ENCODE measurements at regions not wholly inside any gene's neighbourhood (a gene's known extent, or its start where the extent isn't known, plus 50 kb on each side); places are given as distances from the start of the nearest gene placed in this dataset.
"Not testable (repeated sequence)": the region's sequence is repeated elsewhere in the genome, so short reads cannot be mapped to it uniquely, and the experiment has no call there.

DNA sequence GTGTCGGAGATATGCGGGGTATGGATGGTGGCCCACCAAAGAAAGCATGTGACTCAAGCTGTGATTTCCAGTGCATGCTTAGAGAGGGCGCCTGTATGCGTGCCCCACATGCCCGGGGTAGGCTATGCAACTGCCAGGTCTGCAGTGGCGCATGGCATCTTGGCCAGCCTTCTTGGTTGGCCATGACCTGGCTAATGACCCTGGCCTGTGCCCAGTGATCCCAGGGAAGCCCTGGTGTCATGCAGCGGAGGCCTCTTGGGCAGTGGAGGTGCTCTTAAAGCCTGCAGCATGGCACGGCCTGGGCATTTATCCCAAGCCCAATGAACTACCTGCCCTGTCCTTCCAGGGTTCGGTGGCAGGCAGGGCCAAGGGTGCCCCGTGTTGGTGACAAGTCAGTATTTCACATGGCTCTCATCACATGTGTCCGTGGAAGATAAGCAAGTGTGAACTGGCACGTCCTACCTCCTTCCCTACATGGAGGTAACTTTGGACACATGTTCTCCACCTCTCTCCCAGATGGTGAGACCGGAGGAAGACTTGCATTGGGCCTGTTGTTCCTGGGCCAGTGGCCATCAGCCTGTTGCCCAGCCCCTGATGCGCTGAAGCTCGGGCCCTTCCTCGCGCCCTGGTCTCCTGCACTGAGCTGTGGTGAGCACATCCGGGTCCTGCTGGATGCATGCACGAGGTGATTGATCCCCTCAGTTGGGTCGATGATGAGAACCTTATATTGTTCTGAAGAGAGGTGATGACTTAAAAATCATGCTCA lies 192.0 kb downstream of the UBE3A start:
- no peaks in the 10 kb centered on the region for H3K27me3 ChIP-seq (ENCODE audit: low read length)
- no peaks in the 10 kb centered on the region for H3K36me3 ChIP-seq (ENCODE audit: low read depth, low read length)
- TF ChIP-seq, protein P1, sequence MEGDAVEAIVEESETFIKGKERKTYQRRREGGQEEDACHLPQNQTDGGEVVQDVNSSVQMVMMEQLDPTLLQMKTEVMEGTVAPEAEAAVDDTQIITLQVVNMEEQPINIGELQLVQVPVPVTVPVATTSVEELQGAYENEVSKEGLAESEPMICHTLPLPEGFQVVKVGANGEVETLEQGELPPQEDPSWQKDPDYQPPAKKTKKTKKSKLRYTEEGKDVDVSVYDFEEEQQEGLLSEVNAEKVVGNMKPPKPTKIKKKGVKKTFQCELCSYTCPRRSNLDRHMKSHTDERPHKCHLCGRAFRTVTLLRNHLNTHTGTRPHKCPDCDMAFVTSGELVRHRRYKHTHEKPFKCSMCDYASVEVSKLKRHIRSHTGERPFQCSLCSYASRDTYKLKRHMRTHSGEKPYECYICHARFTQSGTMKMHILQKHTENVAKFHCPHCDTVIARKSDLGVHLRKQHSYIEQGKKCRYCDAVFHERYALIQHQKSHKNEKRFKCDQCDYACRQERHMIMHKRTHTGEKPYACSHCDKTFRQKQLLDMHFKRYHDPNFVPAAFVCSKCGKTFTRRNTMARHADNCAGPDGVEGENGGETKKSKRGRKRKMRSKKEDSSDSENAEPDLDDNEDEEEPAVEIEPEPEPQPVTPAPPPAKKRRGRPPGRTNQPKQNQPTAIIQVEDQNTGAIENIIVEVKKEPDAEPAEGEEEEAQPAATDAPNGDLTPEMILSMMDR (conservative IDR thresholded peaks at IDR 0.05; ENCODE audit: low read depth, low read length): no peak
- no peak for TF ChIP-seq EZH2 (IDR thresholded peaks at IDR 0.05; ENCODE audit: low read length, unreplicated experiment)
- no peak for TF ChIP-seq EZH2phosphoT487 (IDR thresholded peaks at IDR 0.05; ENCODE audit: borderline replicate concordance, low read length)
- no peak overlapping the region for H3K9ac ChIP-seq (ENCODE audit: low read length)
- CTCF ChIA-PET: no interaction called here
- H3K9me2 ChIP-seq (replicated peaks; ENCODE audit: low read length): no peaks in the 10 kb centered on the region
- H4K20me1 ChIP-seq (ENCODE audit: low read length): no peaks in the 10 kb centered on the region
- no peak overlapping the region for H3K27ac ChIP-seq (ENCODE audit: low read length)
- no peak overlapping the region for H3K4me2 ChIP-seq (ENCODE audit: low read length)
- no peak overlapping the region for H3K4me3 ChIP-seq (ENCODE audit: low read length)
- H3F3A ChIP-seq (ENCODE audit: low read length, unreplicated experiment): no peaks in the 10 kb centered on the region
- no peak overlapping the region for H2AFZ ChIP-seq (ENCODE audit: low read length)
- DNase-seq (no peak), ATAC-seq (no peak)
- peaks cover 5% of the 10 kb centered on the region; the same call in 1 of the 2 replicates for H3K9me3 ChIP-seq (ENCODE audit: low read length)
- intact Hi-C loops (cut with micrococcal nuclease): no loop called here
- no TSS peak for BruUV-seq (replicated peaks)
- no peaks in the 10 kb centered on the region for H3K79me2 ChIP-seq (ENCODE audit: low read length)
- H3K4me1 ChIP-seq (ENCODE audit: insufficient read depth, low read length): no peaks in the 10 kb centered on the region
- POLR2A ChIA-PET (ENCODE audit: unreplicated experiment): no interaction called here

DNA sequence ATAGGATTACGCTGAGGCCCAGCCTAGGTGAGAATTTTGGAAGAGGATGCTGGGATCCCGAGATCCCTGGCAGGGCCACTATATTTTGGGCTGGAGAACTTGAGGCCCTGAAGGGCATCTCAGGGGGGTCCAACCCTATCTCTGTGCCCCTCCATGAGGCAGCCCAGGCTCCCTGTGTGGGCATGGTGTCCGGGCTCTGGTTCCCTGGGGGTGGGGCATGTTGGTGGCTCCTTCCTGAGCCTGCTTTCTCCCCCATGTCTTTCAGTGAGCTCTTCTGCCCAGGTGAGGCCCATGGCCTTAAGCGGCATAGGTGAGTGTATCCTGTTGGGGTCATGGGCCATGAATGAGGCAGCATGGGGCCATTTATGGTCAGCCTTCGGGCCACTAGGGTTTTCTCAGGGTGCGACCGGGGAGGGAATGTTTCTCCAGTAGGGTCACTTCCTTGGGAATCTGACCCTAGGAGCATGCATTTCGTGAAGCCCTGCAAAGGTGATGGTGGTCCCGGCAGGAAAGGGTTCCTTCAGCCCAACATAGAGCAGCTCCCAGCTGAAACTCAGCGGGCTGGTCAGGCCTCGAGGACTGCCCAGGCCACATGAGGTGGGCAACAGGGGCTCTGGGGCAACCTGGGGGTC lies 191.3 kb downstream of the UBE3A start:
- Histone ChIP-seq H3K79me2 (ENCODE audit: low read length) (no peaks in the 10 kb centered on the region), H3F3A (ENCODE audit: low read length, unreplicated experiment) (no peaks in the 10 kb centered on the region), H3K27ac (ENCODE audit: low read length) (no peak overlapping the region), H3K4me2 (ENCODE audit: low read length) (no peak overlapping the region), H3K9me3 (ENCODE audit: low read length) (peaks cover 5% of the 10 kb centered on the region; the same call in 1 of the 2 replicates), H3K36me3 (ENCODE audit: low read depth, low read length) (no peaks in the 10 kb centered on the region), H3K9me2 (replicated peaks; ENCODE audit: low read length) (no peaks in the 10 kb centered on the region), H3K4me3 (ENCODE audit: low read length) (no peak overlapping the region), H4K20me1 (ENCODE audit: low read length) (no peaks in the 10 kb centered on the region), H2AFZ (ENCODE audit: low read length) (no peak overlapping the region), H3K27me3 (ENCODE audit: low read length) (no peaks in the 10 kb centered on the region), H3K4me1 (ENCODE audit: insufficient read depth, low read length) (no peaks in the 10 kb centered on the region), H3K9ac (ENCODE audit: low read length) (no peak overlapping the region)
- intact Hi-C loops (cut with micrococcal nuclease): no loop called here
- no TSS peak for BruUV-seq (replicated peaks)
- TF ChIP-seq, protein P1 (conservative IDR thresholded peaks at IDR 0.05; ENCODE audit: low read depth, low read length): no peak
- no peak for TF ChIP-seq EZH2phosphoT487 (IDR thresholded peaks at IDR 0.05; ENCODE audit: borderline replicate concordance, low read length)
- no peak for ATAC-seq
- CTCF ChIA-PET: no interaction called here
- POLR2A ChIA-PET (ENCODE audit: unreplicated experiment): no interaction called here
- no peak for DNase-seq

DNA sequence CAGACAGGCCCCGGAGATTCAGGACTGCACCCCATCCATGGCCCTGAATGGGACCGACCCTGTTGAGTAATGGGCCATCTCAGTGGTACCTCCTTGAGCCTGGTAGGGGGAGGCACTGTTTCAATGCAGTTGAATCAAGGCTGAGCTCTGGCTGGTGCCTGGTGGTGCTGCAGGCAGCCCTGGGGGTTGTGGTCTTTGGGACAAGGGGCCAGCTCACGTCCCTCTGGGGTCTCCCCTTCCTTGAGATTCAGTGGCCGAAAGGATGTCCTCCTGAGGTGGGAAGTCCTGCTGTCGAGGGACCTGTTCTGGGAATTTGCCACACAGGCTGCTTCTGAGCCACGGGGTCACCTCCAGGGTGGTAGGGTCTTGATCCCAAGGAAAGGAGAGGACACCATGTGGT lies 190.7 kb downstream of the UBE3A start:
- H4K20me1 ChIP-seq (ENCODE audit: low read length); BruUV-seq (replicated peaks); ATAC-seq; POLR2A ChIA-PET (ENCODE audit: unreplicated experiment); H3F3A ChIP-seq (ENCODE audit: low read length, unreplicated experiment); H3K27me3 ChIP-seq (ENCODE audit: low read length); H3K79me2 ChIP-seq (ENCODE audit: low read length); DNase-seq; H3K27ac ChIP-seq (ENCODE audit: low read length); H3K4me3 ChIP-seq (ENCODE audit: low read length); H3K4me1 ChIP-seq (ENCODE audit: insufficient read depth, low read length); H3K9me2 ChIP-seq (replicated peaks; ENCODE audit: low read length); H3K36me3 ChIP-seq (ENCODE audit: low read depth, low read length); intact Hi-C loops (cut with micrococcal nuclease); H3K4me2 ChIP-seq (ENCODE audit: low read length); CTCF ChIA-PET; H2AFZ ChIP-seq (ENCODE audit: low read length); H3K9ac ChIP-seq (ENCODE audit: low read length); H3K9me3 ChIP-seq (ENCODE audit: low read length): not testable (repeated sequence)

Data from PC-3 (cell line).